K562 (cell line): ENCODE measurements at regions not wholly inside any gene's neighbourhood (a gene's known extent, or its start where the extent isn't known, plus 50 kb on each side); places are given as distances from the start of the nearest gene placed in this dataset.
A peak's percentile ranks its signal among the peaks of the same experiment; 100 is the strongest.

Source experiments
- AFF1 ChIP-seq, 2 experiments: fragments of 450-650 bp; IDR thresholded peaks; 2 replicates each; pipeline ENCODE4 v1.6.1; 2018; ENCODE audit warnings: mild to moderate bottlenecking in 2 of 2, low read depth in 1 of 2; ENCODE audit not compliant: partially characterized antibody in 2 of 2
- BCOR ChIP-seq: fragments of 450-650 bp; IDR thresholded peaks from 2 replicates; pipeline ENCODE4 v1.6.1; 2016
- BDP1 ChIP-seq: IDR thresholded peaks from 3 replicates; pipeline ENCODE4 v1.6.1; 2011; ENCODE audit not compliant: insufficient read length, insufficient read depth
- CHAMP1 ChIP-seq: fragments of 450-650 bp; IDR thresholded peaks from 2 replicates; pipeline ENCODE4 v1.6.1; 2016; ENCODE audit warnings: mild to moderate bottlenecking
- CTBP1 ChIP-seq: fragments of 450-650 bp; IDR thresholded peaks from 2 replicates; pipeline ENCODE4 v1.6.1; 2016; ENCODE audit warnings: borderline replicate concordance
- DIDO1 ChIP-seq: fragments of 450-650 bp; IDR thresholded peaks from 2 replicates; pipeline ENCODE4 v1.6.1; 2016; ENCODE audit warnings: low read depth, missing biosample characterization, missing genetic modification characterization
- E2F8 ChIP-seq: fragments of 450-650 bp; IDR thresholded peaks from 2 replicates; pipeline ENCODE4 v1.7.1; 2018; ENCODE audit warnings: mild to moderate bottlenecking, low read depth; ENCODE audit not compliant: partially characterized antibody
- IRF2 ChIP-seq: sonication (generic); formaldehyde crosslinking; IDR thresholded peaks from 2 replicates; pipeline ENCODE4 v1.8.1; 2022; ENCODE audit warnings: mild to moderate bottlenecking, missing genetic modification reagents
- MECOM ChIP-seq: fragments of 250-450 bp; sonication (Bioruptor Pico); IDR thresholded peaks from 2 replicates; pipeline ENCODE4 v1.8.0; 2022; ENCODE audit warnings: inconsistent platforms
- NR4A1 ChIP-seq, 2 experiments: fragments of 250-450 bp in 1 of 2; fragments of 450-650 bp in 1 of 2; sonication (Bioruptor Pico) in 1 of 2; IDR thresholded peaks; 2 replicates each; pipeline versions ENCODE4 v1.4.0 to v1.6.1; 2016 to 2020; ENCODE audit warnings: mild to moderate bottlenecking in 2 of 2, missing compliant biosample characterization in 1 of 2, missing genetic modification characterization in 1 of 2, moderate library complexity in 1 of 2
- POLR2AphosphoS2 ChIP-seq: IDR thresholded peaks from 2 replicates; pipeline ENCODE4 v1.6.1; 2012; ENCODE audit warnings: low read length, improper control_type of control experiment
- TAF15 ChIP-seq: fragments of 200-400 bp; formaldehyde crosslinking; IDR thresholded peaks from 2 replicates; pipeline ENCODE4 v1.6.1; 2017; ENCODE audit warnings: mild to moderate bottlenecking, low read depth, low read length, moderate library complexity
- TAL1 ChIP-seq: fragments of 450-650 bp; IDR thresholded peaks from 2 replicates; pipeline ENCODE4 v1.6.1; 2016; ENCODE audit warnings: mild to moderate bottlenecking
- TRIM25 ChIP-seq: fragments of 450-650 bp; IDR thresholded peaks from 2 replicates; pipeline ENCODE4 v1.7.0; 2016; ENCODE audit warnings: borderline replicate concordance
- TF ChIP-seq, protein P1 (sequence below): fragments of 200-800 bp; sonication (Bioruptor generic); IDR thresholded peaks from 2 replicates; pipeline ENCODE4 v1.6.1; 2017; ENCODE audit warnings: missing genetic modification characterization, missing compliant biosample characterization

GRCh38 chr6:28809947-28810658 is 113.7 kb downstream of the TRIM27 start (continued):
- TF ChIP-seq AFF1 (IDR thresholded peaks at IDR 0.05; ENCODE audit: low read depth in 1 of 2, partially characterized antibody in 2 of 2), result peak; percentile 40 to 43
- peak; percentile 90 for TF ChIP-seq CTBP1
- peak; percentile 21 for TF ChIP-seq E2F8
- TF ChIP-seq, protein P1, sequence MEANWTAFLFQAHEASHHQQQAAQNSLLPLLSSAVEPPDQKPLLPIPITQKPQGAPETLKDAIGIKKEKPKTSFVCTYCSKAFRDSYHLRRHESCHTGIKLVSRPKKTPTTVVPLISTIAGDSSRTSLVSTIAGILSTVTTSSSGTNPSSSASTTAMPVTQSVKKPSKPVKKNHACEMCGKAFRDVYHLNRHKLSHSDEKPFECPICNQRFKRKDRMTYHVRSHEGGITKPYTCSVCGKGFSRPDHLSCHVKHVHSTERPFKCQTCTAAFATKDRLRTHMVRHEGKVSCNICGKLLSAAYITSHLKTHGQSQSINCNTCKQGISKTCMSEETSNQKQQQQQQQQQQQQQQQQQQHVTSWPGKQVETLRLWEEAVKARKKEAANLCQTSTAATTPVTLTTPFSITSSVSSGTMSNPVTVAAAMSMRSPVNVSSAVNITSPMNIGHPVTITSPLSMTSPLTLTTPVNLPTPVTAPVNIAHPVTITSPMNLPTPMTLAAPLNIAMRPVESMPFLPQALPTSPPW (CRISPR knock-in tag), result peak; percentile 53
- no peak for TF ChIP-seq IRF2 (CRISPR knock-in tag)
- no peak for TF ChIP-seq CHAMP1
- peak; percentile 81 for TF ChIP-seq BCOR
- TF ChIP-seq POLR2AphosphoS2, result no peak
- no peak for TF ChIP-seq BDP1
- TF ChIP-seq TAF15, result no peak
- TF ChIP-seq DIDO1 (tag), result no peak
- no peak for TF ChIP-seq MECOM (CRISPR knock-in tag)
- TF ChIP-seq TRIM25, result peak; percentile 77; the same call in 1 of the 2 replicates
- 0 out of 2 replicates have a peak, but pooled peaks have one; percentile 17 for TF ChIP-seq TAL1
- no peak for TF ChIP-seq NR4A1 (CRISPR knock-in tag; IDR thresholded peaks at IDR 0.05)
- no peak for TF ChIP-seq NR4A1 (tag; IDR thresholded peaks at IDR 0.05)
